ENCODE measurements at regions not wholly inside any gene's neighbourhood (a gene's known extent, or its start where the extent isn't known, plus 50 kb on each side); places are given as distances from the start of the nearest gene placed in this dataset.

DNA sequence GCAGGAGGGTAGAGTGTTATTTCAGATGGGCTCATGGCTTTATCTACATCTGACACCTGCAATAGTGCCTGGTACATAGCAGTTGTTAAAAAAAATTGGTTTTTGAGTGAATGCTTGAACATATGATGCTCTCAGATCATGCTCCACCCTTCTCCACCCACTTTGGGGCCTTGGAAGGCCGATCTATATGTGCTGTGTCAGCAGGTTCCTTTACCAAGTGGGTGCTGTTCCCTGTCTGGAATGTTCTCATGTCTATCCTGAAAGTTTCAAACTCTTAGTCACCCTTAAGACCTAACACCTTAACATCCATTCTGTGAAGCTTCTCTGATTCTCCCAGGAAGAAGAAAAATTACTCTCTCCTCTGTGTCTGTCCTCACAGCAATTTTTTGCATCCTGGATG lies 556.3 kb upstream of the TBX3 start:
- no peak for TF ChIP-seq CTCF (IDR thresholded peaks at IDR 0.05 in 4 of 5, conservative IDR thresholded peaks at IDR 0.05 in 1 of 5)
- no peak for TF ChIP-seq POLR2A (IDR thresholded peaks at IDR 0.05)

All from gastrocnemius medialis (tissue), 4 donors.